HG03280 (cell line): ENCODE measurements at regions not wholly inside any gene's neighbourhood (a gene's known extent, or its start where the extent isn't known, plus 50 kb on each side); places are given as distances from the start of the nearest gene placed in this dataset.
"Not testable (repeated sequence)": the region's sequence is repeated elsewhere in the genome, so short reads cannot be mapped to it uniquely, and the experiment has no call there.

Experiments
- ATAC-seq: cut with Tn5 transposase; IDR thresholded peaks from one replicate; pipeline ENCODE4 v1.9.1; 2021; ENCODE audit warnings: mild to moderate bottlenecking, moderate library complexity; ENCODE audit not compliant: unreplicated experiment

- no peak for ATAC-seq
Observed at GRCh38 chr14:106605548-106606448, 1079.4 kb downstream of the TMEM121 start.

GRCh38 chr14:106606936-106607335, 1080.6 kb downstream of the TMEM121 start:
- no peak for ATAC-seq

GRCh38 chr14:106610691-106611090, 1084.3 kb downstream of the TMEM121 start:
- no peak for ATAC-seq

- ATAC-seq: no peak
Observed at GRCh38 chr14:106613256-106613655, 1086.9 kb downstream of the TMEM121 start.

GRCh38 chr14:106618471-106618951, 1092.1 kb downstream of the TMEM121 start:
- not testable (repeated sequence) for ATAC-seq

- no peak for ATAC-seq
Observed at GRCh38 chr14:106619606-106620005, 1093.2 kb downstream of the TMEM121 start.

GRCh38 chr14:106620368-106620767, 1094.0 kb downstream of the TMEM121 start:
- no peak for ATAC-seq

- no peak for ATAC-seq
Observed at GRCh38 chr14:106622200-106622745, 1095.9 kb downstream of the TMEM121 start.

GRCh38 chr14:106625186-106625585, 1098.8 kb downstream of the TMEM121 start:
- no peak for ATAC-seq

GRCh38 chr14:106626469-106626868, 1100.1 kb downstream of the TMEM121 start:
- ATAC-seq: not testable (repeated sequence)

GRCh38 chr14:106626942-106627588, 1100.7 kb downstream of the TMEM121 start:
- not testable (repeated sequence) for ATAC-seq

GRCh38 chr14:106631879-106632278, 1105.5 kb downstream of the TMEM121 start:
- ATAC-seq: no peak

GRCh38 chr14:106633721-106634120, 1107.3 kb downstream of the TMEM121 start:
- no peak for ATAC-seq

GRCh38 chr14:106635569-106635968, 1109.2 kb downstream of the TMEM121 start:
- ATAC-seq: no peak

GRCh38 chr14:106638786-106639452, 1112.5 kb downstream of the TMEM121 start:
- ATAC-seq: not testable (repeated sequence)

GRCh38 chr14:106642090-106642489, 1115.7 kb downstream of the TMEM121 start:
- no peak for ATAC-seq

GRCh38 chr14:106642971-106643370, 1116.6 kb downstream of the TMEM121 start:
- not testable (repeated sequence) for ATAC-seq

GRCh38 chr14:106648874-106649273, 1122.5 kb downstream of the TMEM121 start:
- ATAC-seq: not testable (repeated sequence)

- no peak for ATAC-seq
Observed at GRCh38 chr14:106651016-106651415, 1124.6 kb downstream of the TMEM121 start.

GRCh38 chr14:106652494-106652893, 1126.1 kb downstream of the TMEM121 start:
- ATAC-seq: no peak

GRCh38 chr14:106657460-106657859, 1131.1 kb downstream of the TMEM121 start:
- ATAC-seq: peak; percentile 42
